ENCODE measurements at regions not wholly inside any gene's neighbourhood (a gene's known extent, or its start where the extent isn't known, plus 50 kb on each side); places are given as distances from the start of the nearest gene placed in this dataset.

DNA sequence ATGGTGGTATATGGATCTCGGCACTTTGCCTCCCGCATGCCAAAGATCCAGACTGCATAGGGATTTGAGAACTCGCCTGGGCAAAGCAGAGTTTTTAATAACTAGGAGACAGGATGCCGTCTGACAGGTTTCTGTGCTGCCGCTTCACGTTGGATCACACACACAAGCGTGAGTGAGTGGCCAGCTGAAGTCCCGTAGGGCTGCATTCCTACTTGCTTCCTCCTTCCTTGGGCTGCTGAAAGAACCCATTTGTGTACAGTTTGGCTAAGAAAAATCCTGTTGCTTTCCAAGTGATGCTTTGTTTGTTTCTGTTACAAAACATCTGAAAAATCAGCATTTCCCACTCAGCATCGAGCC is 604.3 kb upstream of the CFAP20DC start:
- Histone ChIP-seq H3K4me3 (ENCODE audit: low read length in 3 of 3) (peak overlapping the region in 1 of 3 donors; percentile 17), H3K4me1 (ENCODE audit: control insufficient read depth in 3 of 3, insufficient read depth in 3 of 3, low read length in 3 of 3) (peaks cover 0 to 14% (median 2%) of the 10 kb centered on the region in 3 donors), H3K27me3 (ENCODE audit: control insufficient read depth in 3 of 3, insufficient read depth in 3 of 3, low read length in 3 of 3) (no peaks in the 10 kb centered on the region), H3K9ac (ENCODE audit: low read depth in 1 of 3, low read length in 3 of 3) (no peak overlapping the region), H3K36me3 (ENCODE audit: control insufficient read depth in 3 of 3, insufficient read depth in 3 of 3, low read length in 3 of 3) (no peaks in the 10 kb centered on the region), H3K27ac (ENCODE audit: low read depth, low read length) (no peak overlapping the region), H3K9me3 (ENCODE audit: control insufficient read depth in 3 of 3, low read length in 3 of 3) (peaks cover 1 to 3% (median 2%) of the 10 kb centered on the region in 3 donors)

DNA sequence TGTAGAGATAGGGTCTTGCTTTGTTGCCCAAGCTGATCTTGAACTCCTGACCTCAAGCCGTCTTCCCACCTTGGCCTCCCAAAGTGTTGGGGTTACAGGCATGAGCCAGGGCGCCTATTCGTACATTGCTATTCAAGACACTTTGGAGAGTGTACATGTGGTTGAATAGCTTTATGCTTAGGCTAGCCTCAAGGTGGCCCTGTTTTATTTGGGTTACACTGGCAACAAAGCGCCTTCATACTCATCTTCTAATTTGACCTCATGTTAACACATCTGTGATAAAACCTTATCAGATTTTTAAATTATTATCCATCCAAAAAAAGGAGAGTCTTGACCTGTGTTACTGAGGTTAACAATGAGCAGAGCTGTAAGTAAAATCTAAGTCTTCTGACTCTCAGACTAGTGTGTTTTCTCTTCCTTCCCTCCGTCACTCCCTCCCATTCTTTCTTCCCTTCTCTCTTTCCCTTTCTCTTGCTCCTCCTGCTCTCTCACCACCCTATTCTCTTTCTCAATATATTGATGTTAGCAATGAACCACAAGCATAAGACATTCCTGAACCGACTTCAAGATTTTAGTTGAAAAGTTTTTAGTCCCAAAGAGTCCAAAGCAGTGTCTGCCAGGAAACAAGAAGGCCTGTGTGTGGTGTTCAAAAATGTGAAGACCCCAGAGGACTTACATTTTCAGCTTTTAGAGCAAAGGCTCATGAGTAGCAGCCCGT is 603.7 kb upstream of the CFAP20DC start:
- Histone ChIP-seq H3K36me3 (ENCODE audit: control insufficient read depth in 3 of 3, insufficient read depth in 3 of 3, low read length in 3 of 3) (no peaks in the 10 kb centered on the region), H3K27me3 (ENCODE audit: control insufficient read depth in 3 of 3, insufficient read depth in 3 of 3, low read length in 3 of 3) (no peaks in the 10 kb centered on the region), H3K4me1 (ENCODE audit: control insufficient read depth in 3 of 3, insufficient read depth in 3 of 3, low read length in 3 of 3) (peaks cover 0 to 14% (median 2%) of the 10 kb centered on the region in 3 donors), H3K4me3 (ENCODE audit: low read length in 3 of 3) (peak overlapping the region in 1 of 3 donors; percentile 17), H3K27ac (ENCODE audit: low read depth, low read length) (no peak overlapping the region), H3K9ac (ENCODE audit: low read depth in 1 of 3, low read length in 3 of 3) (no peak overlapping the region), H3K9me3 (ENCODE audit: control insufficient read depth in 3 of 3, low read length in 3 of 3) (peaks cover 3 to 4% (median 4%) of the 10 kb centered on the region in 3 donors)

DNA sequence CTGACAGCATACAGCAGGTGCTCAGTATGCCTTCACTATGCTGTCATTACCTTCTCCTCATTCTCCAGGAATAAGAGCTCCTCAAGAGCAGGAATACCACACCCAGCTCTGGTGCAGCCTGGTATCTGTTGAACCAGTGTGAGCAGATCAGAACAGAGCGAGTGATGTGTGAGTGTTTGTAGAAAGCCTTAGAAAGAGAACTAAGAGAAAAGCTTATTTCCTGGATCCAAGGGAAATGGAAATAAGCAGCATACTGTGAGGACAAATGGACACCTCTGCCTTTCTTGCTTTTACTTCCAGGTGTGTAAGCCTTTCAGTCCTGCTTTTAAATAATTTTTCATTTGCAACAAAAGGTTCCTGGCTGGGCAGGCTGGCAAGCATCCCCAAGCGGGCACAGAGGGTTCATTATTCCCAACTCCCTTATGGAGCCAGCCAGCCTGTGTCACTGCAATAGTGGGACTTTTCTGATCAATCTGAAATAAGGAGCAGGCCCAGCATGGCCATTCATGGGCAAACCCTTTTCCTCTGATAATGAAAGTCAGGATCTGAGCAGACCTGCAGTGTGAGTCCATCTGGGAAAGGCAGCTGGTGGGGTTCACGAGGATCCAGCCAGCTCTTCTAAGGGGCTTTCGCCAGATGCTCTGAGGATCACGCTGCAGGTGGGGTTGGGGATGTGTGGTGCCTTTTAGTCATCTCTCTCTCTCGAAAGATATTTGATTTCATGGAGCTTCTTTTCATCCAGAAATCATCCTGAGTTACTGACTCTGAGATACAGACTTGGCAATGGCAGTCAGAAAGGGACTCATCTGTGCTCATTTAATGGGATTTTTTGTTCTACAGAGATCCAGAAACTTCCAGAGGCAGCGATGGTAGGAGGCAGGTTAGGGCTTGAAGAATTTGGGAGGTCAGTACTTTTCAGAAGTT is 594.9 kb upstream of the CFAP20DC start:
- Histone ChIP-seq H3K9ac (ENCODE audit: low read depth in 1 of 3, low read length in 3 of 3) (no peak overlapping the region), H3K36me3 (ENCODE audit: control insufficient read depth in 3 of 3, insufficient read depth in 3 of 3, low read length in 3 of 3) (no peaks in the 10 kb centered on the region), H3K4me3 (ENCODE audit: low read length in 3 of 3) (no peak overlapping the region), H3K27ac (ENCODE audit: low read depth, low read length) (no peak overlapping the region), H3K27me3 (ENCODE audit: control insufficient read depth in 3 of 3, insufficient read depth in 3 of 3, low read length in 3 of 3) (peaks cover 0 to 4% (median 0%) of the 10 kb centered on the region in 3 donors), H3K9me3 (ENCODE audit: control insufficient read depth in 3 of 3, low read length in 3 of 3) (peaks cover 0 to 4% (median 4%) of the 10 kb centered on the region in 3 donors), H3K4me1 (ENCODE audit: control insufficient read depth in 3 of 3, insufficient read depth in 3 of 3, low read length in 3 of 3) (no peaks in the 10 kb centered on the region)

DNA sequence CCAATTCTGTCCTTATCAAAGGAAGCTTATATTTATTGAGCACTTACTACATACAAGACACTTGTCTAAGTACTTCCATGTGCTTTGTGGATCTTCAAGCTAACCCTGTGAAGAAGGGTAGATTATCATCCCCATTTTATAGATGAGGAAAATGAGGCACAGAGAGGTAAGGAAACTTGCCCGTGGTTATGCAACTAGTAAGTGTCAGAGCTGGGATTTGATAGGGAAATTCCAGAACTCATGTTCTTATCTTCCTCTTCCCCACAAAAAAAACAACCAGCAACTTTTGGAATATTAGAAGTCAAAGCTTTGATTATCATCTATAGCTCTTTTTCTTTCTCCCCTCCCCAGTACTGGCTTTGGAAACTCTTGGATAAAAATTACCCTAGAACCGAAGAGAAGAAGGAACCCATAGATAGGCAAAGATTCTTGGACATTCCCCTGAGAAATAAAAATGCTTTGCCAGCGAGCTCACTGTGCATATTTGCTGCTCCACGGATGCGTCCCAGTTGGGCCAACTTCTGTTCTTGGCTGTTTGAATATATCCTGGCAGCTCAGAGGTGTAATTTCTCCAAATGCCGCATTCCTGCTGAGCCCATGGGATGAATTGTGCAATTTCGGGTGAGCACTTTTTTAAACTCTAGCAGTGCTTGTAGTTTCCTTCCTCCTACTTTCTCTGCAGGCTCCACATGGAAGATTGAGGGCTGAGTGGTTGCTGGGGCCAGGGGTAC is 591.5 kb upstream of the CFAP20DC start:
- Histone ChIP-seq H3K27ac (ENCODE audit: low read depth, low read length) (no peak overlapping the region), H3K9me3 (ENCODE audit: control insufficient read depth in 3 of 3, low read length in 3 of 3) (peaks cover 0 to 2% (median 0%) of the 10 kb centered on the region in 3 donors), H3K4me3 (ENCODE audit: low read length in 3 of 3) (no peak overlapping the region), H3K27me3 (ENCODE audit: control insufficient read depth in 3 of 3, insufficient read depth in 3 of 3, low read length in 3 of 3) (peaks cover 0 to 4% (median 0%) of the 10 kb centered on the region in 3 donors), H3K9ac (ENCODE audit: low read depth in 1 of 3, low read length in 3 of 3) (no peak overlapping the region), H3K4me1 (ENCODE audit: control insufficient read depth in 3 of 3, insufficient read depth in 3 of 3, low read length in 3 of 3) (no peaks in the 10 kb centered on the region), H3K36me3 (ENCODE audit: control insufficient read depth in 3 of 3, insufficient read depth in 3 of 3, low read length in 3 of 3) (no peaks in the 10 kb centered on the region)

DNA sequence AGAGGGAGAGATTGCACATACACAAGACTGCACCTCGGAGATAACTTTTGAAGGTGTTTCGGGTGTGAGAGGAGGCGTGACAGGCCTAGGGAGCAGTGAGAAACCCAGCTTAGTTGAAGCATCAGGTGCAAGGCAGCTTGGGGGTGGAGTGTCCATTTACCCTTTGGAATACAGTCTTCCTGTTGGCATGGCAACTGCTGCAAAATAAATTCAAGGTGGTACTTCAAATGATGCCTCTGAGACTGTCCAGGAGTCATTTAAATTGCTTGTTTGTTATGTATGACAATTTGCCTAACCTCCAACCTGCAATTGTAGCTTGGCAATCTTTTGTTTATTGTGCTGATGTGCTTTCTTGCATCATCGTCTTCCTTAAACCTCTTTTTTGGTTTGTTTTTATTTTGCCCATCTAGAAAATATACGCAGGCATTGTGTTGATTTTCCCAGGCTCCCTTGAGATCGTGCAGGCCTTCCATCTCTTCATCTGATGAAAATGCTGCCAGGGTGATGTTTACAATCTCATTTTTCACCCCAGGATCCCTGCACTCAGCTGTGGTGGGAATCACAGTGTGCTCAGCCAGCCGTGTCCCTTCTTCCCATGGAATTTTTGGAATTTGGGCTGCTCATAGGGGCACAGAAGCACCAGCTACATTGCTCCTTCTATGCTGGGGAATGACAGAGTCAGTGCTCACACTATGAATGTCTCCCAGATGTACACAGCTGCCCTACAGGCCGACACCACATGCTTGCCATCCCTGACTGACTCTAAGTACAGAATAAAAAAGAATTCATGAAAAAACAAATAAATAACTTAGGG is 583.1 kb upstream of the CFAP20DC start:
- Histone ChIP-seq H3K9me3 (ENCODE audit: control insufficient read depth in 3 of 3, low read length in 3 of 3) (peaks cover 0 to 2% (median 0%) of the 10 kb centered on the region in 3 donors), H3K27me3 (ENCODE audit: control insufficient read depth in 3 of 3, insufficient read depth in 3 of 3, low read length in 3 of 3) (no peaks in the 10 kb centered on the region), H3K27ac (ENCODE audit: low read depth, low read length) (no peak overlapping the region)

DNA sequence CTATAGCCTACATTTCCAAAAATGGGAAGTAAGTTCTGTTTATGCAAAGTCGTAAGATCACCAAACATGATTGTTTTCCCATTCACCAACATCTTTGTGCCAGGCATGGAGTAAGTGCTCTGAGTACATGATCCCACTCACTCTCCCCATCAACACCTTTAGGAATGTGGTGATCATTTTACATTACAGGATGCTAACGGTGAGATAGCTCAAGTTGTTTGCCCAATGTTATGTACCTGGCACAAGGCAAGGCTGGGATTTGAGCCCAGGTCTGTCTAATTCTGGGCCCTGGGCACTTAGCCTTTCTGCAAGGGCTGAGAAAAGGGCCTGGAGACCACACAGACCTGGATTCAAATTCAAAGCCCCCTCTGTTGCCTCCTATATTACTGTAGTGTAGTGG is 581.7 kb upstream of the CFAP20DC start:
- H3K36me3 ChIP-seq (ENCODE audit: control insufficient read depth in 3 of 3, insufficient read depth in 3 of 3, low read length in 3 of 3) = no peaks in the 10 kb centered on the region
- no peak overlapping the region for H3K9ac ChIP-seq (ENCODE audit: low read depth in 1 of 3, low read length in 3 of 3)
- no peaks in the 10 kb centered on the region for H3K9me3 ChIP-seq (ENCODE audit: control insufficient read depth in 3 of 3, low read length in 3 of 3)
- H3K27ac ChIP-seq (ENCODE audit: low read depth, low read length) = no peak overlapping the region
- H3K4me3 ChIP-seq (ENCODE audit: low read length in 3 of 3) = no peak overlapping the region
- H3K27me3 ChIP-seq (ENCODE audit: control insufficient read depth in 3 of 3, insufficient read depth in 3 of 3, low read length in 3 of 3) = no peaks in the 10 kb centered on the region
- peaks cover 0 to 2% (median 0%) of the 10 kb centered on the region in 3 donors for H3K4me1 ChIP-seq (ENCODE audit: control insufficient read depth in 3 of 3, insufficient read depth in 3 of 3, low read length in 3 of 3)

More for the DNA sequence above, 583.1 kb upstream of the CFAP20DC start:
- H3K36me3 ChIP-seq (ENCODE audit: control insufficient read depth in 3 of 3, insufficient read depth in 3 of 3, low read length in 3 of 3) = no peaks in the 10 kb centered on the region
- peaks cover 0 to 2% (median 0%) of the 10 kb centered on the region in 3 donors for H3K4me1 ChIP-seq (ENCODE audit: control insufficient read depth in 3 of 3, insufficient read depth in 3 of 3, low read length in 3 of 3)
- H3K4me3 ChIP-seq (ENCODE audit: low read length in 3 of 3) = no peak overlapping the region
- H3K9ac ChIP-seq (ENCODE audit: low read depth in 1 of 3, low read length in 3 of 3) = no peak overlapping the region

DNA sequence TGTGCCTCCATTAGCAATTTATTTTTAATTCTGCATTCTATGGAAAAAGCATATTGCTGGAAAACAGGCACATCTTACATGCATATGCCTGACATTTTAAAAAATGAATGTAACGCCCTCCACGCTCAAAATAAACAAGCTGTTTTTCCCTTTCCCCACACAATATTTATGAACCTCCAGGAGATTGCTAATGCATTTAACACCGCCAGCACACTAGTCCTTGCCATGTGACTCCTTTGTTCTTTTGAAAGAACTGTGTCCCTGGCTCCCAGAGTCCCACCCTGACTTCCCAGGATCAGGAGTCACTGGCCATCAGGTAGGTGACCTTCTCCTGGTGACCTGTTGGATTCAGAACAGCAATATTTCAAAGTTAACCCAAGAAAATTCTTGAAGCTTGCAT is 571.2 kb upstream of the CFAP20DC start:
- no peaks in the 10 kb centered on the region for H3K36me3 ChIP-seq (ENCODE audit: control insufficient read depth in 3 of 3, insufficient read depth in 3 of 3, low read length in 3 of 3)
- H3K4me3 ChIP-seq (ENCODE audit: low read length in 3 of 3) = no peak overlapping the region
- no peak overlapping the region for H3K27ac ChIP-seq (ENCODE audit: low read depth, low read length)
- no peak overlapping the region for H3K9ac ChIP-seq (ENCODE audit: low read depth in 1 of 3, low read length in 3 of 3)
- H3K9me3 ChIP-seq (ENCODE audit: control insufficient read depth in 3 of 3, low read length in 3 of 3) = no peaks in the 10 kb centered on the region
- no peaks in the 10 kb centered on the region for H3K27me3 ChIP-seq (ENCODE audit: control insufficient read depth in 3 of 3, insufficient read depth in 3 of 3, low read length in 3 of 3)
- no peaks in the 10 kb centered on the region for H3K4me1 ChIP-seq (ENCODE audit: control insufficient read depth in 3 of 3, insufficient read depth in 3 of 3, low read length in 3 of 3)

DNA sequence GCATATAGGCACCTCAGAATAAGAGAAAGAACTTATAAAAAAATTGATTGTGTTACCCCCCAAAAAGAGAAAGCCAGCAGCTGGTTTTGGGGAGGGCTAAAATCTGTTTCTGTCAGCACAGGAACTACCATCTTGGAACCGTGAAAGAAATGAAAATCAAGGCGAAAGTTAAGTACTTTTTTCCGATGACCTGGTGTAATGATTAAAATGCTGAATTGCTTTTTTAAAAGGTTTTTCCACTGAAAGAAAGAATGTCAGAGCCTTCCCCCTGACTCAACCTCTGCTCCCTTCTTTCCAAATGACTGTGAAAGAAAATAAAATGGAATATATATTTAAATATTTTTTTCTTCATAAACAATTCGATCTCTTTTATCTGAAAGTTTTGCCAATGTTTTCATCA is 570.5 kb upstream of the CFAP20DC start:
- Histone ChIP-seq H3K4me3 (ENCODE audit: low read length in 3 of 3) (no peak overlapping the region), H3K9ac (ENCODE audit: low read depth in 1 of 3, low read length in 3 of 3) (no peak overlapping the region), H3K9me3 (ENCODE audit: control insufficient read depth in 3 of 3, low read length in 3 of 3) (no peaks in the 10 kb centered on the region), H3K36me3 (ENCODE audit: control insufficient read depth in 3 of 3, insufficient read depth in 3 of 3, low read length in 3 of 3) (no peaks in the 10 kb centered on the region), H3K27ac (ENCODE audit: low read depth, low read length) (no peak overlapping the region), H3K4me1 (ENCODE audit: control insufficient read depth in 3 of 3, insufficient read depth in 3 of 3, low read length in 3 of 3) (no peaks in the 10 kb centered on the region), H3K27me3 (ENCODE audit: control insufficient read depth in 3 of 3, insufficient read depth in 3 of 3, low read length in 3 of 3) (no peaks in the 10 kb centered on the region)

DNA sequence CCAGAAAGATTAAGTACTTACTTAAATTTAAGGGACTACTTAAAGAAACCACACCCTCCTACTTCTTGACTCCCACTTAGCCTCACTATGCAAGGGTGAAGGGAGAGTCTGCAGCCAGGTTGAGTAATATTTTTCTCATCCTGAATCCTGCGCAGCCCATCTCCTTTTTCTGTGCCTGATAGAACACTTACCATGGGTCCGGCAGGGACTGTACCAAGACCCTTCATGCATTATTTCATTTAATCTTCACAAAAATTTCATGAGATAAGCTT is 562.6 kb upstream of the CFAP20DC start:
- Histone ChIP-seq H3K36me3 (ENCODE audit: control insufficient read depth in 3 of 3, insufficient read depth in 3 of 3, low read length in 3 of 3) (no peaks in the 10 kb centered on the region), H3K9ac (ENCODE audit: low read depth in 1 of 3, low read length in 3 of 3) (no peak overlapping the region), H3K27ac (ENCODE audit: low read depth, low read length) (no peak overlapping the region), H3K27me3 (ENCODE audit: control insufficient read depth in 3 of 3, insufficient read depth in 3 of 3, low read length in 3 of 3) (no peaks in the 10 kb centered on the region), H3K9me3 (ENCODE audit: control insufficient read depth in 3 of 3, low read length in 3 of 3) (no peaks in the 10 kb centered on the region), H3K4me1 (ENCODE audit: control insufficient read depth in 3 of 3, insufficient read depth in 3 of 3, low read length in 3 of 3) (no peaks in the 10 kb centered on the region), H3K4me3 (ENCODE audit: low read length in 3 of 3) (no peak overlapping the region)

All from skeletal muscle tissue (tissue), 3 donors.